WTC11 (cell line): ENCODE measurements at regions not wholly inside any gene's neighbourhood (a gene's known extent, or its start where the extent isn't known, plus 50 kb on each side); places are given as distances from the start of the nearest gene placed in this dataset.
"Not testable (repeated sequence)": the region's sequence is repeated elsewhere in the genome, so short reads cannot be mapped to it uniquely, and the experiment has no call there.

Source experiments
- ATAC-seq: fragments of 200-7000 bp; cut with Tn5 transposase; 2 replicates; pipeline ENCODE4 v1.10.0; 2021; ENCODE audit warnings: mild to moderate bottlenecking, moderate library complexity
- CTCF ChIA-PET: fragments of 300-600 bp; sonication (Branson Sonifier 250); formaldehyde crosslinking; loops from one replicate; lab custom pipeline; 2021; ENCODE audit warnings: antibody characterized with exemption; lab: Charles Lee
- POLR2A ChIA-PET: fragments of 350-600 bp; sonication (Branson Sonifier 250); formaldehyde crosslinking; loops from one replicate; lab custom pipeline; 2021; ENCODE audit warnings: antibody characterized with exemption; lab: Charles Lee
- DNase-seq: peaks from one replicate; pipeline ENCODE4 v3.0.0; 2021; ENCODE audit warnings: low spot score
- H3K27ac Mint-ChIP-seq: 2 replicates; pipeline ENCODE4 v1.8.0; 2021; ENCODE audit warnings: mixed read lengths
- H3K27me3 Mint-ChIP-seq: 2 replicates; pipeline ENCODE4 v1.8.0; 2021; ENCODE audit warnings: low read depth, mild to moderate bottlenecking, moderate library complexity, mixed read lengths
- H3K36me3 Mint-ChIP-seq: 2 replicates; pipeline ENCODE4 v1.8.0; 2021; ENCODE audit warnings: mixed read lengths
- H3K4me1 Mint-ChIP-seq: 2 replicates; pipeline ENCODE4 v1.8.0; 2022; ENCODE audit warnings: mixed read lengths
- H3K4me3 Mint-ChIP-seq: 2 replicates; pipeline ENCODE4 v1.8.0; 2021; ENCODE audit warnings: mild to moderate bottlenecking, moderate library complexity, mixed read lengths
- H3K9me3 Mint-ChIP-seq: 2 replicates; pipeline ENCODE4 v1.8.0; 2021; ENCODE audit warnings: mixed read lengths
- ETV6 ChIP-seq: sonication (generic); formaldehyde crosslinking; IDR thresholded peaks from 2 replicates; pipeline ENCODE4 v1.8.1; 2022; ENCODE audit warnings: mild to moderate bottlenecking, missing genetic modification reagents
- JAZF1 ChIP-seq: fragments of 250-450 bp; sonication (Bioruptor Pico); IDR thresholded peaks from 2 replicates; pipeline ENCODE4 v1.9.0; 2021; ENCODE audit warnings: moderate library complexity, mild to moderate bottlenecking, inconsistent platforms
- JUN ChIP-seq: sonication (generic); formaldehyde crosslinking; IDR thresholded peaks from 2 replicates; pipeline ENCODE4 v1.8.0; 2023; ENCODE audit warnings: mild to moderate bottlenecking, missing genetic modification reagents
- KAT7 ChIP-seq: sonication (generic); formaldehyde crosslinking; IDR thresholded peaks from 2 replicates; pipeline ENCODE4 v1.8.1; 2023; ENCODE audit warnings: missing genetic modification reagents, mild to moderate bottlenecking, borderline replicate concordance
- MXD4 ChIP-seq: fragments of 250-450 bp; sonication (Bioruptor Pico); IDR thresholded peaks from 2 replicates; pipeline ENCODE4 v1.8.0; 2021; ENCODE audit warnings: mild to moderate bottlenecking, moderate library complexity, borderline replicate concordance
- MYBL2 ChIP-seq: sonication (generic); formaldehyde crosslinking; IDR thresholded peaks from 2 replicates; pipeline ENCODE4 v1.8.1; 2023; ENCODE audit warnings: mild to moderate bottlenecking, moderate library complexity, missing genetic modification reagents
- SMAD3 ChIP-seq: sonication (generic); formaldehyde crosslinking; IDR thresholded peaks from 2 replicates; pipeline ENCODE4 v1.8.0; 2022; ENCODE audit warnings: missing genetic modification reagents, mild to moderate bottlenecking, borderline replicate concordance
- SMAD4 ChIP-seq: sonication (generic); formaldehyde crosslinking; IDR thresholded peaks from 2 replicates; pipeline ENCODE4 v1.8.0; 2022; ENCODE audit warnings: mild to moderate bottlenecking, missing genetic modification reagents
- SP1 ChIP-seq: sonication (generic); formaldehyde crosslinking; conservative IDR thresholded peaks from 2 replicates; pipeline ENCODE4 v1.8.1; 2022; ENCODE audit warnings: missing genetic modification reagents
- ZNF121 ChIP-seq: sonication (generic); formaldehyde crosslinking; IDR thresholded peaks from 2 replicates; pipeline ENCODE4 v1.8.0; 2023; ENCODE audit warnings: missing genetic modification reagents
- ZNF671 ChIP-seq: fragments of 250-450 bp; sonication (Bioruptor Pico); IDR thresholded peaks from 2 replicates; pipeline ENCODE4 v1.8.0; 2021; ENCODE audit warnings: mild to moderate bottlenecking
- TF ChIP-seq, protein P1 (sequence below): sonication (generic); formaldehyde crosslinking; IDR thresholded peaks from 2 replicates; pipeline ENCODE4 v1.8.1; 2022; ENCODE audit warnings: low read depth, mild to moderate bottlenecking, moderate library complexity, missing genetic modification reagents, borderline replicate concordance
- TF ChIP-seq, protein P2 (sequence below): sonication (generic); formaldehyde crosslinking; IDR thresholded peaks from 2 replicates; pipeline ENCODE4 v1.8.1; 2022; ENCODE audit warnings: low read depth, missing genetic modification reagents, borderline replicate concordance
- TF ChIP-seq, protein P3 (sequence below): sonication (generic); formaldehyde crosslinking; IDR thresholded peaks from 2 replicates; pipeline ENCODE4 v1.8.1; 2022; ENCODE audit warnings: mild to moderate bottlenecking, missing genetic modification reagents, moderate library complexity, borderline replicate concordance
- TF ChIP-seq, protein P4 (sequence below): sonication (generic); formaldehyde crosslinking; IDR thresholded peaks from 2 replicates; pipeline ENCODE4 v1.8.1; 2023; ENCODE audit warnings: mild to moderate bottlenecking, missing genetic modification reagents
- TF ChIP-seq, protein P5 (sequence below): fragments of 250-450 bp; sonication (Bioruptor Pico); IDR thresholded peaks from 2 replicates; pipeline ENCODE4 v2.1.2; 2022; ENCODE audit warnings: mild to moderate bottlenecking, moderate library complexity
- TF ChIP-seq, protein P6 (sequence below): sonication (generic); formaldehyde crosslinking; IDR thresholded peaks from 2 replicates; pipeline ENCODE4 v1.8.1; 2023; ENCODE audit warnings: mild to moderate bottlenecking, moderate library complexity, missing genetic modification reagents
- TF ChIP-seq, protein P7 (sequence below): sonication (generic); formaldehyde crosslinking; conservative IDR thresholded peaks from 2 replicates; pipeline ENCODE4 v1.8.1; 2023; ENCODE audit warnings: mild to moderate bottlenecking, low read depth, missing genetic modification reagents, moderate library complexity
- TF ChIP-seq, protein P8 (sequence below): sonication (generic); formaldehyde crosslinking; conservative IDR thresholded peaks from 2 replicates; pipeline ENCODE4 v1.8.1; 2022; ENCODE audit warnings: mild to moderate bottlenecking, missing genetic modification reagents

DNA sequence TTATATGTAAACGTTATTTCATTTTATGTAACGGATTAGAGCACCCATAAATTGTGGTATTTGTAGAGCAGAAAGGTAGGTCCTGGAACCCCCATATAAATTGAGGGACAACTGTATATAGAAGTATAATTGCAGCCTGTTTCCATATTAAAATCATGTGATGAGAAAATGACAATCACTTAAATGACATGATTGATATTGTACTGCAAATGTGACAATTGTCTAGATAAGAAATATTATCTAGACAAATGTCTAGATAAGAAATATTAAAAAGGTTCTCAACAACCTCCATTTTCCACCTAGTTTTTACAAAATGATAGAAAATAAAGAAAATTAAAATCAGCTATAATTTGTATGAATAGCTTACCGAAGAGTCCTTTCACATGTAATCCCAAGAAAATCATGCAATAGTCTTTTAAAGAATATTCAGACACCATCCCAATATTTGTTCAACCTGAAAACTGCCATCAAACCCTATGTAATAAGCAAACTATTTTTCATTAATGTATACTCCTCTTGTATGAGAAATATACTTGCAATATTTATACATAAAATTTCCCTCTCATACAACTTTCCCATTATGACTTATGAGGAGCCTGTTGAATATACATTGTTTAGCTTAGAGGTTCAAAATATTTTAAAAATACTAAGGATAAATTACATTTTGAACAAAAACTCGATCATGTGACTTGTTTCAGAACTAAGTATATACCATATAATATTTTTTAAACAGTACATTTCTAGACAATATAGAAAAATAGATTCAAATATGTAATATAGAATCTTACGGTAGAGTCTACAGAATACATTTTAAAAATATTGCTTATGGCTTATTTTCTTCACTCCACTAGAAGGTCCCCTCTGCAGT, 153.2 kb downstream of the CRPPA start (continued):
- TF ChIP-seq, protein P1, sequence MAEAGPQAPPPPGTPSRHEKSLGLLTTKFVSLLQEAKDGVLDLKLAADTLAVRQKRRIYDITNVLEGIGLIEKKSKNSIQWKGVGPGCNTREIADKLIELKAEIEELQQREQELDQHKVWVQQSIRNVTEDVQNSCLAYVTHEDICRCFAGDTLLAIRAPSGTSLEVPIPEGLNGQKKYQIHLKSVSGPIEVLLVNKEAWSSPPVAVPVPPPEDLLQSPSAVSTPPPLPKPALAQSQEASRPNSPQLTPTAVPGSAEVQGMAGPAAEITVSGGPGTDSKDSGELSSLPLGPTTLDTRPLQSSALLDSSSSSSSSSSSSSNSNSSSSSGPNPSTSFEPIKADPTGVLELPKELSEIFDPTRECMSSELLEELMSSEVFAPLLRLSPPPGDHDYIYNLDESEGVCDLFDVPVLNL, result no peak
- TF ChIP-seq, protein P2, sequence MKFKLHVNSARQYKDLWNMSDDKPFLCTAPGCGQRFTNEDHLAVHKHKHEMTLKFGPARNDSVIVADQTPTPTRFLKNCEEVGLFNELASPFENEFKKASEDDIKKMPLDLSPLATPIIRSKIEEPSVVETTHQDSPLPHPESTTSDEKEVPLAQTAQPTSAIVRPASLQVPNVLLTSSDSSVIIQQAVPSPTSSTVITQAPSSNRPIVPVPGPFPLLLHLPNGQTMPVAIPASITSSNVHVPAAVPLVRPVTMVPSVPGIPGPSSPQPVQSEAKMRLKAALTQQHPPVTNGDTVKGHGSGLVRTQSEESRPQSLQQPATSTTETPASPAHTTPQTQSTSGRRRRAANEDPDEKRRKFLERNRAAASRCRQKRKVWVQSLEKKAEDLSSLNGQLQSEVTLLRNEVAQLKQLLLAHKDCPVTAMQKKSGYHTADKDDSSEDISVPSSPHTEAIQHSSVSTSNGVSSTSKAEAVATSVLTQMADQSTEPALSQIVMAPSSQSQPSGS, result no peak
- TF ChIP-seq, protein P3, sequence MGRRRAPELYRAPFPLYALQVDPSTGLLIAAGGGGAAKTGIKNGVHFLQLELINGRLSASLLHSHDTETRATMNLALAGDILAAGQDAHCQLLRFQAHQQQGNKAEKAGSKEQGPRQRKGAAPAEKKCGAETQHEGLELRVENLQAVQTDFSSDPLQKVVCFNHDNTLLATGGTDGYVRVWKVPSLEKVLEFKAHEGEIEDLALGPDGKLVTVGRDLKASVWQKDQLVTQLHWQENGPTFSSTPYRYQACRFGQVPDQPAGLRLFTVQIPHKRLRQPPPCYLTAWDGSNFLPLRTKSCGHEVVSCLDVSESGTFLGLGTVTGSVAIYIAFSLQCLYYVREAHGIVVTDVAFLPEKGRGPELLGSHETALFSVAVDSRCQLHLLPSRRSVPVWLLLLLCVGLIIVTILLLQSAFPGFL, result no peak
- TF ChIP-seq JAZF1 (CRISPR knock-in tag), result no peak
- TF ChIP-seq, protein P4, sequence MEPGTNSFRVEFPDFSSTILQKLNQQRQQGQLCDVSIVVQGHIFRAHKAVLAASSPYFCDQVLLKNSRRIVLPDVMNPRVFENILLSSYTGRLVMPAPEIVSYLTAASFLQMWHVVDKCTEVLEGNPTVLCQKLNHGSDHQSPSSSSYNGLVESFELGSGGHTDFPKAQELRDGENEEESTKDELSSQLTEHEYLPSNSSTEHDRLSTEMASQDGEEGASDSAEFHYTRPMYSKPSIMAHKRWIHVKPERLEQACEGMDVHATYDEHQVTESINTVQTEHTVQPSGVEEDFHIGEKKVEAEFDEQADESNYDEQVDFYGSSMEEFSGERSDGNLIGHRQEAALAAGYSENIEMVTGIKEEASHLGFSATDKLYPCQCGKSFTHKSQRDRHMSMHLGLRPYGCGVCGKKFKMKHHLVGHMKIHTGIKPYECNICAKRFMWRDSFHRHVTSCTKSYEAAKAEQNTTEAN (CRISPR knock-in tag), result no peak
- no peak for TF ChIP-seq KAT7 (CRISPR knock-in tag)
- no peak for TF ChIP-seq ETV6
- TF ChIP-seq, protein P5, sequence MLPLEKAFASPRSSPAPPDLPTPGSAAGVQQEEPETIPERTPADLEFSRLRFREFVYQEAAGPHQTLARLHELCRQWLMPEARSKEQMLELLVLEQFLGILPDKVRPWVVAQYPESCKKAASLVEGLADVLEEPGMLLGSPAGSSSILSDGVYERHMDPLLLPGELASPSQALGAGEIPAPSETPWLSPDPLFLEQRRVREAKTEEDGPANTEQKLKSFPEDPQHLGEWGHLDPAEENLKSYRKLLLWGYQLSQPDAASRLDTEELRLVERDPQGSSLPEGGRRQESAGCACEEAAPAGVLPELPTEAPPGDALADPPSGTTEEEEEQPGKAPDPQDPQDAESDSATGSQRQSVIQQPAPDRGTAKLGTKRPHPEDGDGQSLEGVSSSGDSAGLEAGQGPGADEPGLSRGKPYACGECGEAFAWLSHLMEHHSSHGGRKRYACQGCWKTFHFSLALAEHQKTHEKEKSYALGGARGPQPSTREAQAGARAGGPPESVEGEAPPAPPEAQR (CRISPR knock-in tag), result no peak

DNA sequence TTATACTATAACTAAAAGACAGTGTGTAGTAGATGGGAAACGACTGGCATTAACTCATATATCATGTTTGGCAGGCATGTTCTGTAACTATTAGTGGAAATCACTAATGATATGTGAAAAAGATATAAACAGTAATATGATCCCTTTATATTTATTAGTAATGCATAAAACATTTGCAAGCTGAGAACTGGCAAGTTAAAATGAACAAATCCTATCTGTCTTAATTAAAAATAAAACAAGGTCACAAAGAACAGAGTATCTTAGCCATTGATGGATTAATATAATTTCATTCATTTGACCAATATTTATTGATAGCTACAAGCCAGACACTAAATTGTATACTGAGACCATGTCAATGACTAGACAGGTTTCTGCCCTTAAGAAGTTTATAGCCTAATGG, 154.5 kb downstream of the CRPPA start:
- no peaks in the 10 kb centered on the region for H3K27me3 Mint-ChIP-seq

DNA sequence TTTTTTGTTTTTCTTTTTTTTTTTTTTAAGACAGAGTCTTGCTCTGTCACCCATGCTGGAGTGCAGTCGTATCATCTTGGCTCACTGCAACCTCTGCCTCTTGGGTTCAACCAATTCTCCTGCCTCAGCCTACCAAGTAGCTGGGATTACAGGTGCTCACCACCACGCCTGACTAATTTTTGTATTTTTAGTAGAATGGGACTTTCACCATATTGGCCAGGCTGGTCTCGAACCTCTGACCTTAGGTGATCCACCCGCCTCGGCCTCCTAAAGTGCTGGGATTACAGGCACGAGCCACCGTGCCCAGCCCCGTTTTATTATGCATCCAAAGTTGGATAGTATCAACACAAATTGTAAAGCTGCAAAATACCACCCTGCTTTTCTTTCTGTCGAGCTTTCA, 154.9 kb downstream of the CRPPA start:
- H3K27ac Mint-ChIP-seq, POLR2A ChIA-PET, H3K4me3 Mint-ChIP-seq, ATAC-seq, CTCF ChIA-PET, H3K27me3 Mint-ChIP-seq, DNase-seq, H3K36me3 Mint-ChIP-seq, H3K4me1 Mint-ChIP-seq, H3K9me3 Mint-ChIP-seq: not testable (repeated sequence)

More for the DNA sequence above, 154.5 kb downstream of the CRPPA start:
- H3K9me3 Mint-ChIP-seq, result no peaks in the 10 kb centered on the region
- no peak overlapping the region for H3K27ac Mint-ChIP-seq
- ChIA-PET POLR2A (no interaction called here), CTCF (no interaction called here)
- no peak overlapping the region for H3K4me3 Mint-ChIP-seq
- ATAC-seq, result no peak
- no peak for DNase-seq
- H3K36me3 Mint-ChIP-seq, result no peaks in the 10 kb centered on the region
- TF ChIP-seq ZNF121 (CRISPR knock-in tag) (no peak), MXD4 (no peak), JUN (CRISPR knock-in tag) (no peak), ZNF671 (no peak), MYBL2 (no peak), SMAD3 (CRISPR knock-in tag) (no peak), SP1 (CRISPR knock-in tag) (no peak), SMAD4 (no peak)
- TF ChIP-seq, protein P6, sequence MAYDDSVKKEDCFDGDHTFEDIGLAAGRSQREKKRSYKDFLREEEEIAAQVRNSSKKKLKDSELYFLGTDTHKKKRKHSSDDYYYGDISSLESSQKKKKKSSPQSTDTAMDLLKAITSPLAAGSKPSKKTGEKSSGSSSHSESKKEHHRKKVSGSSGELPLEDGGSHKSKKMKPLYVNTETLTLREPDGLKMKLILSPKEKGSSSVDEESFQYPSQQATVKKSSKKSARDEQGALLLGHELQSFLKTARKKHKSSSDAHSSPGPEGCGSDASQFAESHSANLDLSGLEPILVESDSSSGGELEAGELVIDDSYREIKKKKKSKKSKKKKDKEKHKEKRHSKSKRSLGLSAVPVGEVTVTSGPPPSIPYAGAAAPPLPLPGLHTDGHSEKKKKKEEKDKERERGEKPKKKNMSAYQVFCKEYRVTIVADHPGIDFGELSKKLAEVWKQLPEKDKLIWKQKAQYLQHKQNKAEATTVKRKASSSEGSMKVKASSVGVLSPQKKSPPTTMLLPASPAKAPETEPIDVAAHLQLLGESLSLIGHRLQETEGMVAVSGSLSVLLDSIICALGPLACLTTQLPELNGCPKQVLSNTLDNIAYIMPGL (CRISPR knock-in tag), result no peak
- TF ChIP-seq, protein P7, sequence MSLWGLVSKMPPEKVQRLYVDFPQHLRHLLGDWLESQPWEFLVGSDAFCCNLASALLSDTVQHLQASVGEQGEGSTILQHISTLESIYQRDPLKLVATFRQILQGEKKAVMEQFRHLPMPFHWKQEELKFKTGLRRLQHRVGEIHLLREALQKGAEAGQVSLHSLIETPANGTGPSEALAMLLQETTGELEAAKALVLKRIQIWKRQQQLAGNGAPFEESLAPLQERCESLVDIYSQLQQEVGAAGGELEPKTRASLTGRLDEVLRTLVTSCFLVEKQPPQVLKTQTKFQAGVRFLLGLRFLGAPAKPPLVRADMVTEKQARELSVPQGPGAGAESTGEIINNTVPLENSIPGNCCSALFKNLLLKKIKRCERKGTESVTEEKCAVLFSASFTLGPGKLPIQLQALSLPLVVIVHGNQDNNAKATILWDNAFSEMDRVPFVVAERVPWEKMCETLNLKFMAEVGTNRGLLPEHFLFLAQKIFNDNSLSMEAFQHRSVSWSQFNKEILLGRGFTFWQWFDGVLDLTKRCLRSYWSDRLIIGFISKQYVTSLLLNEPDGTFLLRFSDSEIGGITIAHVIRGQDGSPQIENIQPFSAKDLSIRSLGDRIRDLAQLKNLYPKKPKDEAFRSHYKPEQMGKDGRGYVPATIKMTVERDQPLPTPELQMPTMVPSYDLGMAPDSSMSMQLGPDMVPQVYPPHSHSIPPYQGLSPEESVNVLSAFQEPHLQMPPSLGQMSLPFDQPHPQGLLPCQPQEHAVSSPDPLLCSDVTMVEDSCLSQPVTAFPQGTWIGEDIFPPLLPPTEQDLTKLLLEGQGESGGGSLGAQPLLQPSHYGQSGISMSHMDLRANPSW, result no peak
- TF ChIP-seq, protein P8, sequence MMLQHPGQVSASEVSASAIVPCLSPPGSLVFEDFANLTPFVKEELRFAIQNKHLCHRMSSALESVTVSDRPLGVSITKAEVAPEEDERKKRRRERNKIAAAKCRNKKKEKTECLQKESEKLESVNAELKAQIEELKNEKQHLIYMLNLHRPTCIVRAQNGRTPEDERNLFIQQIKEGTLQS (CRISPR knock-in tag), result no peak
- peaks cover 9% of the 10 kb centered on the region for H3K4me1 Mint-ChIP-seq
